A673 (cell line): ENCODE measurements at regions not wholly inside any gene's neighbourhood (a gene's known extent, or its start where the extent isn't known, plus 50 kb on each side); places are given as distances from the start of the nearest gene placed in this dataset.
A peak's percentile ranks its signal among the peaks of the same experiment; 100 is the strongest.

Source experiments
- BruUV-seq: library from RNA; stranded (reverse); fragments of 400-500 nt; replicated peaks from 2 replicates; lab custom pipeline; 2021; lab: Mats Ljungman, UMichigan
- CTCF ChIA-PET: fragments of 300-600 bp; sonication (Branson Sonifier 250); formaldehyde crosslinking; loops from one replicate; lab custom pipeline; 2022; ENCODE audit warnings: antibody characterized with exemption; lab: Charles Lee
- POLR2A ChIA-PET: fragments of 300-600 bp; sonication (Branson Sonifier 250); formaldehyde crosslinking; loops from one replicate; lab custom pipeline; 2022; ENCODE audit warnings: antibody characterized with exemption; ENCODE audit not compliant: low non-redundant PET; lab: Charles Lee
- DNase-seq: peaks from one replicate; pipeline ENCODE4 v3.0.0-alpha.2; 2015; ENCODE audit warnings: low spot score
- H3K27ac ChIP-seq: fragments of 200-600 bp; sonication (generic); 2 replicates; pipeline ENCODE4 v1.5.1; 2016; ENCODE audit warnings: mixed run types, low read depth, mild to moderate bottlenecking, mixed read lengths, antibody characterized with exemption, low read length; ENCODE audit not compliant: poor library complexity, severe bottlenecking
- H3K27me3 ChIP-seq: fragments of 200-600 bp; sonication (generic); replicated peaks from 2 replicates; pipeline ENCODE4 v1.6.1; 2017; ENCODE audit warnings: mixed run types, low read depth, mild to moderate bottlenecking, mixed read lengths, antibody characterized with exemption, low read length; ENCODE audit not compliant: insufficient read depth, poor library complexity
- H3K36me3 ChIP-seq: fragments of 200-600 bp; sonication (generic); 2 replicates; pipeline ENCODE4 v1.6.1; 2016; ENCODE audit warnings: mixed run types, mild to moderate bottlenecking, mixed read lengths, antibody characterized with exemption, low read length; ENCODE audit not compliant: insufficient read depth, poor library complexity, severe bottlenecking
- H3K4me1 ChIP-seq: fragments of 200-600 bp; sonication (generic); 2 replicates; pipeline ENCODE4 v1.6.1; 2017; ENCODE audit warnings: mixed run types, mild to moderate bottlenecking, mixed read lengths, antibody characterized with exemption, low read length; ENCODE audit not compliant: insufficient read depth, poor library complexity, severe bottlenecking
- H3K4me3 ChIP-seq: fragments of 200-600 bp; sonication (generic); 2 replicates; pipeline ENCODE4 v1.5.1; 2016; ENCODE audit warnings: low read depth, mixed run types, mild to moderate bottlenecking, mixed read lengths, low read length; ENCODE audit not compliant: poor library complexity, severe bottlenecking
- H3K9me3 ChIP-seq: fragments of 200-600 bp; sonication (generic); 2 replicates; pipeline ENCODE4 v1.6.1; 2016; ENCODE audit warnings: mixed run types, low read depth, mild to moderate bottlenecking, mixed read lengths, antibody characterized with exemption, low read length; ENCODE audit not compliant: poor library complexity, severe bottlenecking
- EZH2 ChIP-seq: fragments of 200-600 bp; sonication (generic); IDR thresholded peaks from 2 replicates; pipeline ENCODE4 v1.6.1; 2017; ENCODE audit warnings: borderline replicate concordance, low read depth, mild to moderate bottlenecking, mixed read lengths, antibody characterized with exemption, low read length; ENCODE audit not compliant: poor library complexity, severe bottlenecking
- intact Hi-C: fragments of 100-400 bp; cut with micrococcal nuclease; formaldehyde crosslinking; loops from one replicate; pipeline ENCODE4 v1.10.0; 2022; ENCODE audit not compliant: unreplicated experiment
- TF ChIP-seq, protein P1 (sequence below): fragments of 300-800, 200-600 bp; sonication (generic); conservative IDR thresholded peaks from 2 replicates; pipeline ENCODE4 v1.5.1; 2017; ENCODE audit warnings: low read depth, mild to moderate bottlenecking, antibody characterized with exemption, low read length, moderate library complexity, mixed read lengths

DNA sequence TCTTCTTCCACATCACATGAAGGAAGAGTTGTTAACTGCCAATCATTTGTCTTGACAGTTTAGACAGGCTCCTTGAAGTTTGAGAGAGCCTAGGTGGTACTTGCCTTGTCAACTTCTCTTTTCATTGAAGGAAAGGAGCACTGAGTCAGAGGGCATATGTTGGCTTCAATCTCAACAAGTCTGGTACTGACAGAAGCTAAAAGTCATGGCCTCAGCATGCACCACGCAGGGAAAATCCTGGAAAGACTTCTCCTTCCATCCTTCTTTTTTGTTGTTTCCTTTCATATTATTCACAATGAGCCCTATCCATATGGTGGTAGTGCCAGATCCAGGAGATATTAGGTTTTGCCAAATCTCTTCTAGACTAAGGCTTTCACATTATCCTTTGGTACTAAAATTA, 1272.5 kb downstream of the ROBO1 start:
- CTCF ChIA-PET, result no interaction called here
- intact Hi-C loops, result loop anchor here (5.0 kb wide), 2 partner anchors 218 to 288 kb away; no protein-coding TSS in a partner anchor
- BruUV-seq, result no TSS peak
- TF ChIP-seq, protein P1, sequence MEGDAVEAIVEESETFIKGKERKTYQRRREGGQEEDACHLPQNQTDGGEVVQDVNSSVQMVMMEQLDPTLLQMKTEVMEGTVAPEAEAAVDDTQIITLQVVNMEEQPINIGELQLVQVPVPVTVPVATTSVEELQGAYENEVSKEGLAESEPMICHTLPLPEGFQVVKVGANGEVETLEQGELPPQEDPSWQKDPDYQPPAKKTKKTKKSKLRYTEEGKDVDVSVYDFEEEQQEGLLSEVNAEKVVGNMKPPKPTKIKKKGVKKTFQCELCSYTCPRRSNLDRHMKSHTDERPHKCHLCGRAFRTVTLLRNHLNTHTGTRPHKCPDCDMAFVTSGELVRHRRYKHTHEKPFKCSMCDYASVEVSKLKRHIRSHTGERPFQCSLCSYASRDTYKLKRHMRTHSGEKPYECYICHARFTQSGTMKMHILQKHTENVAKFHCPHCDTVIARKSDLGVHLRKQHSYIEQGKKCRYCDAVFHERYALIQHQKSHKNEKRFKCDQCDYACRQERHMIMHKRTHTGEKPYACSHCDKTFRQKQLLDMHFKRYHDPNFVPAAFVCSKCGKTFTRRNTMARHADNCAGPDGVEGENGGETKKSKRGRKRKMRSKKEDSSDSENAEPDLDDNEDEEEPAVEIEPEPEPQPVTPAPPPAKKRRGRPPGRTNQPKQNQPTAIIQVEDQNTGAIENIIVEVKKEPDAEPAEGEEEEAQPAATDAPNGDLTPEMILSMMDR, result no peak
- no peak for TF ChIP-seq EZH2
- no peak for DNase-seq
- no peak overlapping the region for H3K27ac ChIP-seq
- no peaks in the 10 kb centered on the region for H3K36me3 ChIP-seq
- no peaks in the 10 kb centered on the region for H3K9me3 ChIP-seq
- peaks cover 23% of the 10 kb centered on the region for H3K4me1 ChIP-seq
- H3K4me3 ChIP-seq, result no peak overlapping the region
- POLR2A ChIA-PET, result no interaction called here
- no peaks in the 10 kb centered on the region for H3K27me3 ChIP-seq

DNA sequence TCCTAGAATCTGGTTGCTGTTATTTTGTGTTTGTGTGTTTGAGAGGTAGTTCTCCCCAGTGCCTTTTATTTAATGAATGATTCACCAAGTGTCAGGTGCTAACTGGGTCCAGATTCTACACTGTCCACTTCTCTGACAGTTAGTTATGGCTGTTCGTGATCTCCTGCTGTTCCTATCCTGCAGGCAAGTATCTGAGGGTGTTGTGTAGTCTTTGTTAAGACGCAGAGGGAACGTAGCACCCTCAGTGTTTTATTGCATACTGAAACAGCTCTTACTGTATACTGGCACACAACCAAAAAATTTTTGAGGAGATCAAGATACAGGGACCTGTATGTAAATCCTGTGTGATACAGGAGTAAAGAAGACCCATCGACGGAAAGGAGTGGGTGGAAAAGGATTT, 1271.3 kb downstream of the ROBO1 start:
- intact Hi-C loops, result loop anchor here (5.0 kb wide), 2 partner anchors 219 to 289 kb away; no protein-coding TSS in a partner anchor
- BruUV-seq, result no TSS peak
- POLR2A ChIA-PET, result interaction anchor here (0.7 kb wide), 1 partner anchor 35 kb away, joined by 3 read pairs; no protein-coding TSS in a partner anchor
- TF ChIP-seq EZH2, result no peak
- TF ChIP-seq, protein P1, result no peak
- no peaks in the 10 kb centered on the region for H3K9me3 ChIP-seq
- peak overlapping the region; percentile 5 for H3K4me3 ChIP-seq
- CTCF ChIA-PET, result no interaction called here
- H3K36me3 ChIP-seq, result no peaks in the 10 kb centered on the region
- peaks cover 23% of the 10 kb centered on the region for H3K4me1 ChIP-seq
- peak; percentile 37 for DNase-seq
- H3K27ac ChIP-seq, result no peak overlapping the region
- H3K27me3 ChIP-seq, result no peaks in the 10 kb centered on the region

DNA sequence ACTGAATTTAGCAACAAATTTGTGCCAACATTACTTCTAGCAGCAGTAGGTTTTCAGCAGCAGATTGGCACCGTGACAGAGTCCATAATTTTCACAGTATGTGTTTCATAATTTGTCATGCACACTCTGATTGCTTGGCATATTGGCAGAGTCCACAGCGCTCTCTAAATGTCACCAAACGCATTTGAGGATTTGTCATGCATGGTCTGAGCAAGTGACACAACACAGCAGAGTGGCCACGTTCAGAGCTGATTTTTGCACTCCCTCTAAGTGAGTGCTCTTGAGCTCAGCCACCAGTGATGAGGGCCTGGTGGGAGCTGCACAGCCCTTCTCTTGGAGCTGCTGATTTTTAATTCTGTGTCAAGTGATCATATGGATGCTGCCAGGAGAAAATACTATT, 1270.8 kb downstream of the ROBO1 start:
- no peaks in the 10 kb centered on the region for H3K27me3 ChIP-seq
- CTCF ChIA-PET, result no interaction called here
- no peak overlapping the region for H3K27ac ChIP-seq
- no TSS peak for BruUV-seq
- TF ChIP-seq, protein P1, result no peak
- TF ChIP-seq EZH2, result no peak
- H3K4me3 ChIP-seq, result peak overlapping the region; percentile 5
- intact Hi-C loops, result loop anchor here (5.0 kb wide), 2 partner anchors 220 to 290 kb away; no protein-coding TSS in a partner anchor
- H3K4me1 ChIP-seq, result peaks cover 23% of the 10 kb centered on the region
- H3K36me3 ChIP-seq, result no peaks in the 10 kb centered on the region
- peak; percentile 82 for DNase-seq
- H3K9me3 ChIP-seq, result no peaks in the 10 kb centered on the region
- POLR2A ChIA-PET, result no interaction called here
